ENCODE measurements at regions not wholly inside any gene's neighbourhood (a gene's known extent, or its start where the extent isn't known, plus 50 kb on each side); places are given as distances from the start of the nearest gene placed in this dataset.

- DNase-seq (ENCODE audit: low read depth in 1 of 2, low spot score in 1 of 2) = no peak
Measured at GRCh38 chr6:164007881-164008280, 593.4 kb downstream of the QKI start.

- DNase-seq (ENCODE audit: low read depth in 1 of 2, low spot score in 1 of 2) = no peak
Measured at GRCh38 chr6:164006459-164006858, 591.9 kb downstream of the QKI start.

- DNase-seq (ENCODE audit: low read depth in 1 of 2, low spot score in 1 of 2) = no peak
Measured at GRCh38 chr6:164005004-164005711, 590.6 kb downstream of the QKI start.

- no peak for DNase-seq (ENCODE audit: low read depth in 1 of 2, low spot score in 1 of 2)
Measured at GRCh38 chr6:164000276-164000675, 585.8 kb downstream of the QKI start.

- no peak for DNase-seq (ENCODE audit: low read depth in 1 of 2, low spot score in 1 of 2)
Measured at GRCh38 chr6:163999475-164000125, 585.1 kb downstream of the QKI start.

- DNase-seq (ENCODE audit: low read depth in 1 of 2, low spot score in 1 of 2) = no peak
Measured at GRCh38 chr6:163998496-163998895, 584.0 kb downstream of the QKI start.

- DNase-seq (ENCODE audit: low read depth in 1 of 2, low spot score in 1 of 2) = no peak
Measured at GRCh38 chr6:163996491-163996890, 582.0 kb downstream of the QKI start.

GRCh38 chr6:163994566-163994965 lies 580.0 kb downstream of the QKI start:
- no peak for DNase-seq (ENCODE audit: low read depth in 1 of 2, low spot score in 1 of 2)

GRCh38 chr6:163992701-163993100 lies 578.2 kb downstream of the QKI start:
- DNase-seq (ENCODE audit: low read depth in 1 of 2, low spot score in 1 of 2) = no peak

GRCh38 chr6:163992056-163992455 lies 577.5 kb downstream of the QKI start:
- no peak for DNase-seq (ENCODE audit: low read depth in 1 of 2, low spot score in 1 of 2)

GRCh38 chr6:163991321-163991720 lies 576.8 kb downstream of the QKI start:
- DNase-seq (ENCODE audit: low read depth in 1 of 2, low spot score in 1 of 2) = no peak

GRCh38 chr6:163986313-163986712 lies 571.8 kb downstream of the QKI start:
- no peak for DNase-seq (ENCODE audit: low read depth in 1 of 2, low spot score in 1 of 2)

GRCh38 chr6:163985710-163986109 lies 571.2 kb downstream of the QKI start:
- DNase-seq (ENCODE audit: low read depth in 1 of 2, low spot score in 1 of 2) = no peak

GRCh38 chr6:163985040-163985439 lies 570.5 kb downstream of the QKI start:
- no peak for DNase-seq (ENCODE audit: low read depth in 1 of 2, low spot score in 1 of 2)

GRCh38 chr6:163984124-163984936 lies 569.8 kb downstream of the QKI start:
- DNase-seq (ENCODE audit: low read depth in 1 of 2, low spot score in 1 of 2) = no peak

GRCh38 chr6:163983679-163984078 lies 569.2 kb downstream of the QKI start:
- no peak for DNase-seq (ENCODE audit: low read depth in 1 of 2, low spot score in 1 of 2)

GRCh38 chr6:163974322-163974721 lies 559.8 kb downstream of the QKI start:
- no peak for DNase-seq (ENCODE audit: low read depth in 1 of 2, low spot score in 1 of 2)

GRCh38 chr6:163971841-163972838 lies 557.6 kb downstream of the QKI start:
- no peak for DNase-seq (ENCODE audit: low read depth in 1 of 2, low spot score in 1 of 2)

GRCh38 chr6:163970846-163971564 lies 556.5 kb downstream of the QKI start:
- no peak for DNase-seq (ENCODE audit: low read depth in 1 of 2, low spot score in 1 of 2)
